ENCODE measurements at regions not wholly inside any gene's neighbourhood (a gene's known extent, or its start where the extent isn't known, plus 50 kb on each side); places are given as distances from the start of the nearest gene placed in this dataset.

- TF ChIP-seq ZNF671 (CRISPR knock-in tag; IDR thresholded peaks at IDR 0.05) (no peak), RELA (CRISPR knock-in tag; IDR thresholded peaks at IDR 0.05; ENCODE audit: borderline replicate concordance) (no peak), PRRX2 (CRISPR knock-in tag; IDR thresholded peaks at IDR 0.05) (no peak)
Observed at GRCh38 chr1:93740157-93740556, 58.5 kb upstream of the BCAR3 start (continued).

GRCh38 chr1:93739472-93739871 is 57.8 kb upstream of the BCAR3 start:
- DNase-seq (ENCODE audit: low spot score) (no peak), ATAC-seq (no peak)
- ChIA-PET POLR2A (no interaction called here), CTCF (interaction anchor here (1.6 to 1.9 kb wide), 2 partner anchors 11 to 75 kb away, joined by 9 read pairs; no protein-coding TSS in a partner anchor)
- H3K4me1 Mint-ChIP-seq: no peaks in the 10 kb centered on the region
- H3K4me3 Mint-ChIP-seq: no peak overlapping the region
- TF ChIP-seq ZBTB43 (CRISPR knock-in tag; IDR thresholded peaks at IDR 0.05) (no peak), CBFB (CRISPR knock-in tag; IDR thresholded peaks at IDR 0.05; ENCODE audit: low read depth) (no peak), CREM (CRISPR knock-in tag; IDR thresholded peaks at IDR 0.05) (no peak), PRRX2 (CRISPR knock-in tag; IDR thresholded peaks at IDR 0.05) (no peak), PRDM15 (CRISPR knock-in tag; IDR thresholded peaks at IDR 0.05) (no peak), OVOL2 (CRISPR knock-in tag; IDR thresholded peaks at IDR 0.05; ENCODE audit: borderline replicate concordance) (no peak), IRF2 (CRISPR knock-in tag; IDR thresholded peaks at IDR 0.05; ENCODE audit: borderline replicate concordance, low read depth) (no peak), ELF4 (CRISPR knock-in tag; IDR thresholded peaks at IDR 0.05; ENCODE audit: low read depth) (no peak), ZNF263 (CRISPR knock-in tag; IDR thresholded peaks at IDR 0.05; ENCODE audit: low read depth) (no peak), FOXP1 (CRISPR knock-in tag; IDR thresholded peaks at IDR 0.05; ENCODE audit: borderline replicate concordance) (no peak), CREB1 (CRISPR knock-in tag; IDR thresholded peaks at IDR 0.05) (no peak), ZNF121 (CRISPR knock-in tag; IDR thresholded peaks at IDR 0.05) (no peak), GRHL2 (CRISPR knock-in tag; IDR thresholded peaks at IDR 0.05; ENCODE audit: insufficient replicate concordance, severe bottlenecking) (no peak), TEAD4 (CRISPR knock-in tag; IDR thresholded peaks at IDR 0.05) (no peak), JAZF1 (CRISPR knock-in tag; IDR thresholded peaks at IDR 0.05) (no peak)
- TF ChIP-seq, protein P1, sequence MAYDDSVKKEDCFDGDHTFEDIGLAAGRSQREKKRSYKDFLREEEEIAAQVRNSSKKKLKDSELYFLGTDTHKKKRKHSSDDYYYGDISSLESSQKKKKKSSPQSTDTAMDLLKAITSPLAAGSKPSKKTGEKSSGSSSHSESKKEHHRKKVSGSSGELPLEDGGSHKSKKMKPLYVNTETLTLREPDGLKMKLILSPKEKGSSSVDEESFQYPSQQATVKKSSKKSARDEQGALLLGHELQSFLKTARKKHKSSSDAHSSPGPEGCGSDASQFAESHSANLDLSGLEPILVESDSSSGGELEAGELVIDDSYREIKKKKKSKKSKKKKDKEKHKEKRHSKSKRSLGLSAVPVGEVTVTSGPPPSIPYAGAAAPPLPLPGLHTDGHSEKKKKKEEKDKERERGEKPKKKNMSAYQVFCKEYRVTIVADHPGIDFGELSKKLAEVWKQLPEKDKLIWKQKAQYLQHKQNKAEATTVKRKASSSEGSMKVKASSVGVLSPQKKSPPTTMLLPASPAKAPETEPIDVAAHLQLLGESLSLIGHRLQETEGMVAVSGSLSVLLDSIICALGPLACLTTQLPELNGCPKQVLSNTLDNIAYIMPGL (CRISPR knock-in tag; IDR thresholded peaks at IDR 0.05): no peak
- TF ChIP-seq, protein P2, sequence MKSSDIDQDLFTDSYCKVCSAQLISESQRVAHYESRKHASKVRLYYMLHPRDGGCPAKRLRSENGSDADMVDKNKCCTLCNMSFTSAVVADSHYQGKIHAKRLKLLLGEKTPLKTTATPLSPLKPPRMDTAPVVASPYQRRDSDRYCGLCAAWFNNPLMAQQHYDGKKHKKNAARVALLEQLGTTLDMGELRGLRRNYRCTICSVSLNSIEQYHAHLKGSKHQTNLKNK (CRISPR knock-in tag; IDR thresholded peaks at IDR 0.05): no peak
- TF ChIP-seq, protein P3, sequence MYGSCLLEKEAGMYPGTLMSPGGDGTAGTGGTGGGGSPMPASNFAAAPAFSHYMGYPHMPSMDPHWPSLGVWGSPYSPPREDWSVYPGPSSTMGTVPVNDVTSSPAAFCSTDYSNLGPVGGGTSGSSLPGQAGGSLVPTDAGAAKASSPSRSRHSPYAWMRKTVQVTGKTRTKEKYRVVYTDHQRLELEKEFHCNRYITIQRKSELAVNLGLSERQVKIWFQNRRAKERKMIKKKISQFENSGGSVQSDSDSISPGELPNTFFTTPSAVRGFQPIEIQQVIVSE (CRISPR knock-in tag; IDR thresholded peaks at IDR 0.05; ENCODE audit: borderline replicate concordance): no peak
- TF ChIP-seq, protein P4, sequence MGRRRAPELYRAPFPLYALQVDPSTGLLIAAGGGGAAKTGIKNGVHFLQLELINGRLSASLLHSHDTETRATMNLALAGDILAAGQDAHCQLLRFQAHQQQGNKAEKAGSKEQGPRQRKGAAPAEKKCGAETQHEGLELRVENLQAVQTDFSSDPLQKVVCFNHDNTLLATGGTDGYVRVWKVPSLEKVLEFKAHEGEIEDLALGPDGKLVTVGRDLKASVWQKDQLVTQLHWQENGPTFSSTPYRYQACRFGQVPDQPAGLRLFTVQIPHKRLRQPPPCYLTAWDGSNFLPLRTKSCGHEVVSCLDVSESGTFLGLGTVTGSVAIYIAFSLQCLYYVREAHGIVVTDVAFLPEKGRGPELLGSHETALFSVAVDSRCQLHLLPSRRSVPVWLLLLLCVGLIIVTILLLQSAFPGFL (CRISPR knock-in tag; IDR thresholded peaks at IDR 0.05; ENCODE audit: borderline replicate concordance): no peak
- H3K9me3 Mint-ChIP-seq: peaks cover 8% of the 10 kb centered on the region
- H3K27ac Mint-ChIP-seq: no peak overlapping the region
- H3K36me3 Mint-ChIP-seq: peaks cover 4% of the 10 kb centered on the region; the same call in 1 of the 2 replicates
- no peaks in the 10 kb centered on the region; the same call in 1 of the 2 replicates for H3K27me3 Mint-ChIP-seq (ENCODE audit: low read depth)

Measured in WTC11 (cell line).